ENCODE measurements at regions not wholly inside any gene's neighbourhood (a gene's known extent, or its start where the extent isn't known, plus 50 kb on each side); places are given as distances from the start of the nearest gene placed in this dataset.
"Not testable (repeated sequence)": the region's sequence is repeated elsewhere in the genome, so short reads cannot be mapped to it uniquely, and the experiment has no call there.

DNA sequence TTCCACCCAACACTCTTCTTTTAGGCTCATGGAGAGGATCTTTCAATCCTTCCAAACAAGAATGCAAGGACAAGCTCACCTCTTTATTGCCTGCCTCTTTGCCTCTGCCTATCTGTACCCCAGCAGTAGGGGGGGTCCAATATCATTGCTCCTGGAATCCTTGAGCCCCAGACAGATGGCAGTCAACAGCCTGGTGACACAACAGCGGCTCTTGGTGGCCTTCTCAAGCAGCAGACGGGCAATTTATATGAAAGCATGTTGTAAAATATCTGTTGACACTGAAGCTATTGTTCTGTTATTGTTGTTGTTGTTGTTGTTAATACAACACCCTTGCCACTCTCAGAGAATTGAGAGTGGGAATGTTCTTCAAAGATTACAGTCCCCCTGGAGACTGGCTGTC, 480.0 kb upstream of the CADM1 start:
- no peak for DNase-seq

- no peak for DNase-seq
These were observed 478.5 kb upstream of the CADM1 start for GRCh38 chr11:115982666-115983065.

- no peak for DNase-seq
These were observed 477.7 kb upstream of the CADM1 start for GRCh38 chr11:115981814-115982471.

GRCh38 chr11:115981104-115981481, 476.9 kb upstream of the CADM1 start:
- no peak for DNase-seq

DNA sequence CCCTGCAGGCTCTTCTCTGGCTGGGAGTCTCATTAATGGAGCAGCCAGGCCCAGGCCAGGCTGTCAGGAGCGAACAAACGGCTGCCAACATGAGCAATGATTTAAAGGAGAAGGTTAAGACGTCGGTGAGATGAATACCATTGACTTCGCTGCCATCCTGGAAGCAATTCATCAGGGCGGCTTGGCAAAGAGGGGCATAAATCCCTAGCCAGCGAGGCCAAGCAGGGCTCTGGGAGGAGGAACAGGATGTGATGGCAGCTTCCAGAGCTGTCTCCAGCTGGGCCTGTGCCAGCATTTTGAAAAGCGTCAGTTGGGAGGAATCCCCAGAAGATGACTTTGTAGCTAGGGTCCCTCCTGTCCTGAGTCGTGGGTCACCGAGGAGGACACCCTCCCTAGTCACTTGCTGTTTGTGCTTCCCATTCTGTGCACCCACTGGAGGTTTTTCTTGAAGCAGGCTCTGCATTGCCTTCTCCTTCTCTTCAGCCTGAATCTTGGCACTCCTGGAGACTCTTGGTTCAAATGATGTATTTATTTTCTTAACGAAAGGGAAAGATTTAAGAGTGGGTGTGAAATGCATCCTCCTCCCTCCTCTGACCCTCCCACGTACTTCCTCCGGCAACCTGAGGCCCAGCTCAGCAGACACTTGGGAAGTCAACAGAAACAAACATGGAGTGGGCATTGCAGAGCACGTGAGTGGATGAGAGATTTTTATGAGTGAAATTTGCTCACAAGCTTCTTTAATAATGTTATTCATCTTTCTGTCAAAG, 476.3 kb upstream of the CADM1 start:
- no peak for DNase-seq

GRCh38 chr11:115974703-115975102, 470.5 kb upstream of the CADM1 start:
- no peak for DNase-seq

- DNase-seq = not testable (repeated sequence)
These were observed 463.0 kb upstream of the CADM1 start for GRCh38 chr11:115967203-115967602.

GRCh38 chr11:115965767-115966504, 461.7 kb upstream of the CADM1 start:
- no peak for DNase-seq

- no peak for DNase-seq
These were observed 459.9 kb upstream of the CADM1 start for GRCh38 chr11:115964091-115964490.

- DNase-seq = peak; percentile 47
These were observed 458.9 kb upstream of the CADM1 start for GRCh38 chr11:115963156-115963555.

- no peak for DNase-seq
These were observed 457.2 kb upstream of the CADM1 start for GRCh38 chr11:115961159-115962003.

DNA sequence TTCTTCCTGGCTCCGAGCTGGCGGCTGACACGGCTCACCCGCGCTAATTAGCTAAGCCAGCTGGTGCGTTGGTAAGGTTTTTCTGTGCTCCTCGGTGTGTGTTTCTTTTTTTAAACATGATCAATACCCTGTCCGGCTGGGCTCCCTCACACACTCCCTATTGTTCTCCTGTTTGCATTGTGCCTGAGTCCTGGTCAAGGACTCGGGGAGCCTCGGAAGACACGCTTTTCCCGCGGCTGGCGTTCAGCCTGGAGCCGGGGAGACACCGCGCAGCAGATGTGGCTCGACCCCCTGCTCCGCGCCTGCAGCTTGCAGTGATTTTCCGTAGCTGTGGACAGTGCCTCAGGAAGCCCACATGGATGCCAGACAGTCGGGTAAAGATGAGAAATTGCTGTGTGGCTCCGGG, 454.9 kb upstream of the CADM1 start:
- peak; percentile 17 for DNase-seq

DNA sequence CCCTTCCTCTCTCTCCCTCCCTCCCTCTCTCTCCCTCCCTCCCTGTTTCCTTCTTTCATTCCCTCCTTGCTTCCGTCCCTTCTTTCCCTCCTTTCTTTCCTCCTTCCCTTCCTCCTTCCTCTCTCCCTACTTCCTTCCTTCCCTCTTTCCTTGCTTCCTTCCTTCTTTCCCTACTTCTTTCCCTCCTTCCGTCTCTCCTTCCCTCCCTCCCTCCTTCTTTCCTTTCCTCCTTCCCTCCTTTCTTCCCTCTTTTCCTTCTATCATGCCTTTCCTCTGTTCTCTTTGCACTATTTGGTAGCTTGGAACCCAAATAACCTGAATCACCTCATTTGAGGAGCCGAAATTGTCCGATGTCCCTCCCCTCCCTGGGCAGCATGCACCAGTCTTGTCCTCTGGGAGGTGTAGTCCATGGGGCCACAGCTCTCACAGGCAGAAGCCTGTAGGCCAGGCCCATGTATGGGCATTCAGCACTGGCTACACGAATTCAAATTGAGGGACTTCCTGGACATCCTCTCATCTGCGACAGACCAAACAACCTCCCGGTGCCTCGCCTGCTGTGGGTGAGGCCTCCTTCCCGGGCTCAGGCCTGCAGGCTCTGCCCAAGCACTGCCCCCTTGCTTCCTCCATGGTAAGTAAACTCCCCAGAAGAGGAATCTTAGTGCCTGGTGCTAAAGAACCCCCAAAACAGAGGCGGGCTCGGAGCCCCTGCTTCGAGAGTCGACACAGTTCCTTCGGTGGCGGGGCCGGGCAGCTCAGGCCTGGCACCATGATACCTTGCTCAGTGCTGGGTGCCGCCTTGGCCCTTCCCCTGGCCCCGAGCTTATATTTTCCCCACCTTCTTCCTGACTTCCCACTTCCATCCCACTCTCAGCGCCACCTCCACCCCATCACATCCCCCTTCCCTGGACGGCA, 454.1 kb upstream of the CADM1 start:
- DNase-seq = no peak

GRCh38 chr11:115955803-115956202, 451.6 kb upstream of the CADM1 start:
- DNase-seq = no peak

GRCh38 chr11:115950660-115951059, 446.4 kb upstream of the CADM1 start:
- no peak for DNase-seq

GRCh38 chr11:115944596-115944995, 440.4 kb upstream of the CADM1 start:
- no peak for DNase-seq

- no peak for DNase-seq
These were observed 437.8 kb upstream of the CADM1 start for GRCh38 chr11:115942011-115942410.

- DNase-seq = no peak
These were observed 437.3 kb upstream of the CADM1 start for GRCh38 chr11:115941481-115941993.

DNA sequence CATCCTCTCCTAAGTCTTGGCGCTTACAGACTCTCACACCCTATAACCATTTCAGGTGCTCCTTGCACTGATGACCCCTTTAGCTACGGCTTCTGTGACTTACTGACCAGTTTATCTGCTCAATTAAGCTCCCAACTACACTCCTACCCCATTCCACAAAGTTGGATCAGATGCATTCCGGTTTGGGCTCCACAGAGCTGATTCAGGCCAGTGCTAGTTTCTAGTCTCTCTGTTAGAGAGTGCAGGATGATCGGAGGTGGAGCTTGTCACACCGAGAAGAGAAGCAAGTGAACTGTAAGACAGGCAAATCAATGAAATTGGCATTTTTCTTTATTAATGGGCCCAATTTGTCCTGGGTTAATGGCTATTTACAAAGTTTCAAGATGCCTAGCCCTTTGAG, 436.8 kb upstream of the CADM1 start:
- no peak for DNase-seq

GRCh38 chr11:115939731-115940421, 435.7 kb upstream of the CADM1 start:
- DNase-seq = peak; percentile 17
